GM10248 (cell line): ENCODE measurements at regions not wholly inside any gene's neighbourhood (a gene's known extent, or its start where the extent isn't known, plus 50 kb on each side); places are given as distances from the start of the nearest gene placed in this dataset.

Experiments used
- CTCF ChIA-PET: fragments of 300-600 bp; sonication (Branson Sonifier 250); formaldehyde crosslinking; extraction: SDS; loops from one replicate; lab custom pipeline; 2021; ENCODE audit warnings: antibody characterized with exemption; lab: Yijun Ruan, JAX
- POLR2A ChIA-PET: fragments of 350-650 bp; sonication (Branson Sonifier 250); formaldehyde crosslinking; extraction: SDS; loops from one replicate; lab custom pipeline; 2020; ENCODE audit warnings: antibody characterized with exemption; lab: Yijun Ruan, JAX
- DNase-seq: peaks from one replicate; pipeline ENCODE4 v3.0.0; 2012; ENCODE audit errors: extremely low spot score
- TF ChIP-seq, protein P1 (sequence below): IDR thresholded peaks from 2 replicates; pipeline ENCODE4 v1.5.1; 2012; ENCODE audit warnings: mild to moderate bottlenecking, low read depth; ENCODE audit errors: extremely low read depth, missing control alignments, control extremely low read depth

- TF ChIP-seq, protein P1, sequence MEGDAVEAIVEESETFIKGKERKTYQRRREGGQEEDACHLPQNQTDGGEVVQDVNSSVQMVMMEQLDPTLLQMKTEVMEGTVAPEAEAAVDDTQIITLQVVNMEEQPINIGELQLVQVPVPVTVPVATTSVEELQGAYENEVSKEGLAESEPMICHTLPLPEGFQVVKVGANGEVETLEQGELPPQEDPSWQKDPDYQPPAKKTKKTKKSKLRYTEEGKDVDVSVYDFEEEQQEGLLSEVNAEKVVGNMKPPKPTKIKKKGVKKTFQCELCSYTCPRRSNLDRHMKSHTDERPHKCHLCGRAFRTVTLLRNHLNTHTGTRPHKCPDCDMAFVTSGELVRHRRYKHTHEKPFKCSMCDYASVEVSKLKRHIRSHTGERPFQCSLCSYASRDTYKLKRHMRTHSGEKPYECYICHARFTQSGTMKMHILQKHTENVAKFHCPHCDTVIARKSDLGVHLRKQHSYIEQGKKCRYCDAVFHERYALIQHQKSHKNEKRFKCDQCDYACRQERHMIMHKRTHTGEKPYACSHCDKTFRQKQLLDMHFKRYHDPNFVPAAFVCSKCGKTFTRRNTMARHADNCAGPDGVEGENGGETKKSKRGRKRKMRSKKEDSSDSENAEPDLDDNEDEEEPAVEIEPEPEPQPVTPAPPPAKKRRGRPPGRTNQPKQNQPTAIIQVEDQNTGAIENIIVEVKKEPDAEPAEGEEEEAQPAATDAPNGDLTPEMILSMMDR = no peak
- CTCF ChIA-PET = no interaction called here
- POLR2A ChIA-PET = no interaction called here
- no peak for DNase-seq
Observed at GRCh38 chr7:42833411-42833810, 78.5 kb downstream of the C7orf25 start.

- CTCF ChIA-PET = interaction anchor here (0.7 to 3.6 kb wide), 2 partner anchors 12 to 890 kb away, joined by 3 to 12 read pairs; no protein-coding TSS in a partner anchor
- DNase-seq = no peak
- TF ChIP-seq, protein P1 = no peak
Observed at GRCh38 chr7:42832667-42833066, 79.2 kb downstream of the C7orf25 start.

GRCh38 chr7:42831718-42832522 lies 80.0 kb downstream of the C7orf25 start:
- ChIA-PET CTCF (interaction anchor here (0.7 to 3.6 kb wide), 4 partner anchors 13 to 889 kb away, joined by 3 to 12 read pairs (median 4); no protein-coding TSS in a partner anchor), POLR2A (no interaction called here)
- DNase-seq = no peak
- TF ChIP-seq, protein P1 = peak; percentile 24

More at GRCh38 chr7:42832667-42833066, 79.2 kb downstream of the C7orf25 start:
- POLR2A ChIA-PET = no interaction called here

GRCh38 chr7:42831006-42831717 lies 80.7 kb downstream of the C7orf25 start:
- DNase-seq = no peak
- ChIA-PET POLR2A (no interaction called here), CTCF (interaction anchor here (0.9 to 3.6 kb wide), 3 partner anchors 85 to 888 kb away, joined by 3 to 12 read pairs (median 4); no protein-coding TSS in a partner anchor)
- TF ChIP-seq, protein P1 = no peak

DNA sequence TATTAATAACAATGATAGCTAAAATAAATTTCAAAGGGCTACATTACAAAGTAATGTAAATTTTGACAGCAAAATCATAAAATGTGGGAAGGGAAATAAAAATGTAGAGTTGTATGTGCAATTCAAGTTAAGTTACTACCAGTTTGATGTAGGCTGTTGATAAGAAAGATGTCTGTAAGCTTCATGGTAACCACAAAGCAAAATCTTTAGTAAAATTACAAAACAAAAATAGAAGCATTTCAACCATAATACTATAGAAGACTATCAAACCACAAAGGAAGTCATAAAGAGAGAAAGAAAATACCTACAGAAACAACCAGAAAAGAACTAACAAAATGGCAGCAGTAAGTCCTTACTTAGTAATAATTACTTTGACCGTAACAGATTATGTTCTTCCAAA lies 99.1 kb downstream of the C7orf25 start:
- ChIA-PET CTCF (no interaction called here), POLR2A (no interaction called here)
- TF ChIP-seq, protein P1 = no peak
- no peak for DNase-seq

GRCh38 chr7:42805601-42806000 lies 106.3 kb downstream of the C7orf25 start:
- CTCF ChIA-PET = interaction anchor here (1.6 kb wide), 1 partner anchor 862 kb away, joined by 3 read pairs; no protein-coding TSS in a partner anchor
- POLR2A ChIA-PET = no interaction called here
- TF ChIP-seq, protein P1 = no peak
- no peak for DNase-seq
